ENCODE measurements at regions not wholly inside any gene's neighbourhood (a gene's known extent, or its start where the extent isn't known, plus 50 kb on each side); places are given as distances from the start of the nearest gene placed in this dataset.

DNA sequence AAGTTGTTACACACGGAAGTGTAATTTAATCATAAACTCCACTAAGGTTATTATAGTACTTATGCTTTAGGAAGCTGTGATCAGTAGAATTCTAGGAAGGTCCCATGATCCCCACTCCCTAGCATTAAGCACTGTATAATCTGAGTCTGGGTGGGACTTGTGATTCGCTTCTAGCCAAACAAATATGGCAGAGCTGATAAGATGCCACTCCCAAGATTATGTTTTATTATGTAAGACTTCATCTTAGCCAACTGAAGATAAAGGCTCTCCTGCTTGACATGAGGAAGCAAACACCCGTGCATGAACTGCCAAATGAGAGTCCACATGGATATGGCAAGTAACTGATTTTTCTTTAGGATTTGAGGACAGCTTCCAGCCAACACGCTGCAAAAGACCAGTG, 186.4 kb upstream of the NDST3 start:
- Histone ChIP-seq H3K9me2 (no peaks in the 10 kb centered on the region), H3K4me1 (ENCODE audit: control insufficient read depth in 1 of 2, insufficient read depth in 2 of 2, low read depth in 1 of 2, low read length in 1 of 2) (no peaks in the 10 kb centered on the region), H3K36me3 (replicated peaks in 1 of 2; ENCODE audit: control insufficient read depth in 1 of 2, insufficient read depth in 2 of 2, low read length in 1 of 2) (no peaks in the 10 kb centered on the region), H3K4me2 (no peak overlapping the region), H3K27me3 (ENCODE audit: insufficient read depth) (no peaks in the 10 kb centered on the region), H2AFZ (ENCODE audit: low read depth) (no peak overlapping the region), H3K27ac (ENCODE audit: low read depth in 2 of 2, low read length in 1 of 2) (no peak overlapping the region), H3K4me3 (ENCODE audit: low read depth in 2 of 2, low read length in 1 of 2) (no peak overlapping the region), H3K9ac (no peak overlapping the region), H4K20me1 (ENCODE audit: insufficient read depth) (no peaks in the 10 kb centered on the region), H3K9me3 (no peaks in the 10 kb centered on the region), H3K79me2 (ENCODE audit: insufficient read depth) (no peaks in the 10 kb centered on the region), H3F3A (replicated peaks; ENCODE audit: insufficient read depth) (no peaks in the 10 kb centered on the region)
- ChIA-PET CTCF (interaction anchor here (1.2 to 1.5 kb wide), 2 partner anchors 9 to 13 kb away, joined by 3 to 4 read pairs; no protein-coding TSS in a partner anchor), POLR2A (no interaction called here)
- TF ChIP-seq GATA2 (CRISPR knock-in tag; IDR thresholded peaks at IDR 0.05): no peak
- TF ChIP-seq YY1 (IDR thresholded peaks at IDR 0.05; ENCODE audit: low read depth): no peak
- TF ChIP-seq RXRA (IDR thresholded peaks at IDR 0.05; ENCODE audit: borderline replicate concordance, low read depth): no peak
- TF ChIP-seq JUND (IDR thresholded peaks at IDR 0.05): no peak
- no peak for TF ChIP-seq MEF2A (IDR thresholded peaks at IDR 0.05; ENCODE audit: borderline replicate concordance, low read depth)
- TF ChIP-seq FOXM1 (IDR thresholded peaks at IDR 0.05; ENCODE audit: low read depth): no peak
- no peak for TF ChIP-seq NFIC (IDR thresholded peaks at IDR 0.05; ENCODE audit: borderline replicate concordance)
- no peak for TF ChIP-seq TEAD4 (IDR thresholded peaks at IDR 0.05; ENCODE audit: borderline replicate concordance, insufficient read depth)
- no peak for DNase-seq
- WGBS (ENCODE audit: low lambda C conversion rate): 20% methylated on average over 4 of the region's 4 CpGs

DNA sequence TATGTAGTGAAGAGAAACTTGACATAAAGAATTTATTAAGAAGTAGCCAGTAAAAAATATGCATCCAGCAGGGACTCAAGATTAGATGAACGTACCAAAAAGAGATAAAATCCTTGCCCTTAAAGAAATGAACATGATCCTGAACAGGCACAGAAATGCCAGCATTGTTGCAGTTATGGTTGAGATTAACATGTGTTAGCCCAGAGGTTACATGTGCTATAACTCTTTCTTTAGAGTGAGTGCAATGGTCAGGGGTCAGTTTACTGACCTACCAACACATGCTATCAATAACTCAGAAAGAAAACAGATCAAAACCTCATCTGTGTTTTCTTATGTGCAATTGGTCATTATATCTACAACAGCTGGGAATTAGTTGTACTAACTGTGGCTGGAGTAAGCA, 166.1 kb upstream of the NDST3 start:
- no peak overlapping the region for H3K27ac ChIP-seq (ENCODE audit: low read depth in 2 of 2, low read length in 1 of 2)
- TF ChIP-seq, protein P1, sequence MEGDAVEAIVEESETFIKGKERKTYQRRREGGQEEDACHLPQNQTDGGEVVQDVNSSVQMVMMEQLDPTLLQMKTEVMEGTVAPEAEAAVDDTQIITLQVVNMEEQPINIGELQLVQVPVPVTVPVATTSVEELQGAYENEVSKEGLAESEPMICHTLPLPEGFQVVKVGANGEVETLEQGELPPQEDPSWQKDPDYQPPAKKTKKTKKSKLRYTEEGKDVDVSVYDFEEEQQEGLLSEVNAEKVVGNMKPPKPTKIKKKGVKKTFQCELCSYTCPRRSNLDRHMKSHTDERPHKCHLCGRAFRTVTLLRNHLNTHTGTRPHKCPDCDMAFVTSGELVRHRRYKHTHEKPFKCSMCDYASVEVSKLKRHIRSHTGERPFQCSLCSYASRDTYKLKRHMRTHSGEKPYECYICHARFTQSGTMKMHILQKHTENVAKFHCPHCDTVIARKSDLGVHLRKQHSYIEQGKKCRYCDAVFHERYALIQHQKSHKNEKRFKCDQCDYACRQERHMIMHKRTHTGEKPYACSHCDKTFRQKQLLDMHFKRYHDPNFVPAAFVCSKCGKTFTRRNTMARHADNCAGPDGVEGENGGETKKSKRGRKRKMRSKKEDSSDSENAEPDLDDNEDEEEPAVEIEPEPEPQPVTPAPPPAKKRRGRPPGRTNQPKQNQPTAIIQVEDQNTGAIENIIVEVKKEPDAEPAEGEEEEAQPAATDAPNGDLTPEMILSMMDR (IDR thresholded peaks at IDR 0.05): no peak
- TF ChIP-seq TEAD4 (IDR thresholded peaks at IDR 0.05; ENCODE audit: borderline replicate concordance, insufficient read depth) (no peak), TCF12 (IDR thresholded peaks at IDR 0.05) (no peak), NRF1 (IDR thresholded peaks at IDR 0.05; ENCODE audit: low read depth, low read length) (no peak), CHD2 (IDR thresholded peaks at IDR 0.05; ENCODE audit: low read length, partially characterized antibody) (no peak), RAD21 (IDR thresholded peaks at IDR 0.05; ENCODE audit: low read length) (no peak), FOSL2 (IDR thresholded peaks at IDR 0.05; ENCODE audit: borderline replicate concordance, low read depth) (no peak), MEF2A (IDR thresholded peaks at IDR 0.05; ENCODE audit: borderline replicate concordance, low read depth) (no peak), RFX5 (IDR thresholded peaks at IDR 0.05; ENCODE audit: low read length) (no peak), RXRA (IDR thresholded peaks at IDR 0.05; ENCODE audit: borderline replicate concordance, low read depth) (no peak), MXI1 (IDR thresholded peaks at IDR 0.05; ENCODE audit: low read depth, low read length) (no peak), FOXM1 (IDR thresholded peaks at IDR 0.05; ENCODE audit: low read depth) (no peak), POLR2AphosphoS5 (IDR thresholded peaks at IDR 0.05; ENCODE audit: low read depth, low read length) (no peak), JUND (IDR thresholded peaks at IDR 0.05) (no peak), TAF1 (IDR thresholded peaks at IDR 0.05; ENCODE audit: borderline replicate concordance, low read depth, low read length) (no peak), FOXJ3 (CRISPR knock-in tag; IDR thresholded peaks at IDR 0.05) (no peak)
- TF ChIP-seq, protein P2, sequence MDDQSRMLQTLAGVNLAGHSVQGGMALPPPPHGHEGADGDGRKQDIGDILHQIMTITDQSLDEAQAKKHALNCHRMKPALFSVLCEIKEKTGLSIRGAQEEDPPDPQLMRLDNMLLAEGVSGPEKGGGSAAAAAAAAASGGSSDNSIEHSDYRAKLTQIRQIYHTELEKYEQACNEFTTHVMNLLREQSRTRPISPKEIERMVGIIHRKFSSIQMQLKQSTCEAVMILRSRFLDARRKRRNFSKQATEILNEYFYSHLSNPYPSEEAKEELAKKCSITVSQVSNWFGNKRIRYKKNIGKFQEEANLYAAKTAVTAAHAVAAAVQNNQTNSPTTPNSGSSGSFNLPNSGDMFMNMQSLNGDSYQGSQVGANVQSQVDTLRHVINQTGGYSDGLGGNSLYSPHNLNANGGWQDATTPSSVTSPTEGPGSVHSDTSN (IDR thresholded peaks at IDR 0.05): no peak
- TF ChIP-seq, protein P3, sequence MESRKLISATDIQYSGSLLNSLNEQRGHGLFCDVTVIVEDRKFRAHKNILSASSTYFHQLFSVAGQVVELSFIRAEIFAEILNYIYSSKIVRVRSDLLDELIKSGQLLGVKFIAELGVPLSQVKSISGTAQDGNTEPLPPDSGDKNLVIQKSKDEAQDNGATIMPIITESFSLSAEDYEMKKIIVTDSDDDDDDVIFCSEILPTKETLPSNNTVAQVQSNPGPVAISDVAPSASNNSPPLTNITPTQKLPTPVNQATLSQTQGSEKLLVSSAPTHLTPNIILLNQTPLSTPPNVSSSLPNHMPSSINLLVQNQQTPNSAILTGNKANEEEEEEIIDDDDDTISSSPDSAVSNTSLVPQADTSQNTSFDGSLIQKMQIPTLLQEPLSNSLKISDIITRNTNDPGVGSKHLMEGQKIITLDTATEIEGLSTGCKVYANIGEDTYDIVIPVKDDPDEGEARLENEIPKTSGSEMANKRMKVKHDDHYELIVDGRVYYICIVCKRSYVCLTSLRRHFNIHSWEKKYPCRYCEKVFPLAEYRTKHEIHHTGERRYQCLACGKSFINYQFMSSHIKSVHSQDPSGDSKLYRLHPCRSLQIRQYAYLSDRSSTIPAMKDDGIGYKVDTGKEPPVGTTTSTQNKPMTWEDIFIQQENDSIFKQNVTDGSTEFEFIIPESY (IDR thresholded peaks at IDR 0.05; ENCODE audit: borderline replicate concordance, low read depth): no peak
- H3K9me3 ChIP-seq: no peaks in the 10 kb centered on the region
- H2AFZ ChIP-seq (ENCODE audit: low read depth): no peak overlapping the region
- no peak overlapping the region for H3K4me3 ChIP-seq (ENCODE audit: low read depth in 2 of 2, low read length in 1 of 2)
- DNase-seq: no peak
- H3K9me2 ChIP-seq: no peaks in the 10 kb centered on the region
- 11% methylated on average over 1 of the region's 1 CpG for WGBS (ENCODE audit: low lambda C conversion rate)
- H3K9ac ChIP-seq: no peak overlapping the region
- ChIA-PET CTCF (no interaction called here), POLR2A (no interaction called here)
- H3K36me3 ChIP-seq (replicated peaks in 1 of 2; ENCODE audit: control insufficient read depth in 1 of 2, insufficient read depth in 2 of 2, low read length in 1 of 2): no peaks in the 10 kb centered on the region
- H4K20me1 ChIP-seq (ENCODE audit: insufficient read depth): no peaks in the 10 kb centered on the region
- no peaks in the 10 kb centered on the region for H3K4me1 ChIP-seq (ENCODE audit: control insufficient read depth in 1 of 2, insufficient read depth in 2 of 2, low read depth in 1 of 2, low read length in 1 of 2)
- no peak overlapping the region for H3K4me2 ChIP-seq
- no peaks in the 10 kb centered on the region for H3F3A ChIP-seq (replicated peaks; ENCODE audit: insufficient read depth)
- no peaks in the 10 kb centered on the region for H3K27me3 ChIP-seq (ENCODE audit: insufficient read depth)
- no peaks in the 10 kb centered on the region for H3K79me2 ChIP-seq (ENCODE audit: insufficient read depth)

All from SK-N-SH (cell line).